ENCODE measurements at regions not wholly inside any gene's neighbourhood (a gene's known extent, or its start where the extent isn't known, plus 50 kb on each side); places are given as distances from the start of the nearest gene placed in this dataset.

GRCh38 chr2:221337957-221338685 is 234.0 kb downstream of the EPHA4 start:
- no peak for DNase-seq

GRCh38 chr2:221342388-221342787 is 229.7 kb downstream of the EPHA4 start:
- DNase-seq: no peak

GRCh38 chr2:221343524-221343923 is 228.6 kb downstream of the EPHA4 start:
- DNase-seq: no peak

GRCh38 chr2:221345516-221345915 is 226.6 kb downstream of the EPHA4 start:
- no peak for DNase-seq

- DNase-seq: no peak
These were observed 225.7 kb downstream of the EPHA4 start for GRCh38 chr2:221346411-221346810.

- no peak for DNase-seq
These were observed 224.6 kb downstream of the EPHA4 start for GRCh38 chr2:221347471-221347870.

GRCh38 chr2:221350616-221351015 is 221.5 kb downstream of the EPHA4 start:
- DNase-seq: no peak

GRCh38 chr2:221353201-221353600 is 218.9 kb downstream of the EPHA4 start:
- no peak for DNase-seq

- peak; percentile 61 for DNase-seq
These were observed 211.8 kb downstream of the EPHA4 start for GRCh38 chr2:221360312-221360711.

- no peak for DNase-seq
These were observed 211.4 kb downstream of the EPHA4 start for GRCh38 chr2:221360742-221361141.

GRCh38 chr2:221361633-221362032 is 210.5 kb downstream of the EPHA4 start:
- no peak for DNase-seq

GRCh38 chr2:221364672-221365071 is 207.4 kb downstream of the EPHA4 start:
- no peak for DNase-seq
